K562 (cell line): ENCODE measurements at regions not wholly inside any gene's neighbourhood (a gene's known extent, or its start where the extent isn't known, plus 50 kb on each side); places are given as distances from the start of the nearest gene placed in this dataset.

Source experiments
- ATAC-seq: fragments of 200-7000 bp; cut with Tn5 transposase; 3 replicates; pipeline ENCODE4 v1.9.1; 2020; ENCODE audit warnings: moderate library complexity
- BruUV-seq: library from RNA; stranded (reverse); fragments of 400-500 nt; replicated peaks from 2 replicates; lab custom pipeline; 2021; lab: Mats Ljungman, UMichigan
- CTCF ChIA-PET: fragments of 300-600 bp; formaldehyde crosslinking; extraction: SDS; loops from one replicate; lab custom pipeline; 2021; ENCODE audit warnings: low intra/inter-chr PET ratio; lab: Yijun Ruan, JAX
- POLR2A ChIA-PET: fragments of 300-600, 350-650 bp; sonication (Branson Sonifier 250); formaldehyde crosslinking; extraction: SDS; loops from one replicate; lab custom pipeline; 2021; ENCODE audit warnings: antibody characterized with exemption, inconsistent platforms; lab: Yijun Ruan, JAX
- DNase-seq, 4 experiments: peaks; one replicate each; pipeline versions ENCODE4 v3.0.0 to v3.0.0-alpha.2; 2011 to 2018; ENCODE audit warnings: low spot score in 3 of 4, mixed read lengths in 3 of 4; ENCODE audit errors: extremely low read depth in 1 of 4
- FAIRE-seq: peaks from 2 replicates; lab custom pipeline; 2011; peaks lifted over from hg19 to GRCh38; lab: Jason Lieb, UNC
- H2AFZ ChIP-seq: 2 replicates; pipeline ENCODE4 v1.6.0; 2011; ENCODE audit warnings: low read depth, low read length, control low read depth, inconsistent platforms
- H3K27ac ChIP-seq: fragments of 200-600 bp; 3 replicates; pipeline ENCODE4 v1.8.0; 2011; ENCODE audit warnings: low read depth, mild to moderate bottlenecking, control low read depth, inconsistent platforms, low read length, moderate library complexity, mixed read lengths; ENCODE audit errors: extremely low read depth
- H3K27me3 ChIP-seq, 2 experiments: fragments of 300-600 bp in 1 of 2; 2 replicates in 1 of 2; 3 replicates in 1 of 2; pipeline versions ENCODE4 v1.6.0 to v1.8.0; 2011; ENCODE audit warnings: inconsistent platforms in 2 of 2, low read length in 2 of 2, mild to moderate bottlenecking in 1 of 2, mixed read lengths in 1 of 2, moderate library complexity in 1 of 2; ENCODE audit not compliant: control insufficient read depth in 2 of 2, insufficient read depth in 2 of 2
- H3K36me3 ChIP-seq: fragments of 300-600 bp; 3 replicates; pipeline ENCODE4 v1.8.0; 2011; ENCODE audit warnings: mild to moderate bottlenecking, low read length, inconsistent platforms; ENCODE audit not compliant: control insufficient read depth, insufficient read depth
- H3K4me1 ChIP-seq, 2 experiments: fragments of 200-600 bp in 1 of 2; replicated peaks in 1 of 2; 2 replicates in 1 of 2; 3 replicates in 1 of 2; pipeline versions ENCODE4 v1.5.1 to v1.8.0; 2011; ENCODE audit warnings: inconsistent platforms in 2 of 2, low read length in 2 of 2, mild to moderate bottlenecking in 1 of 2, mixed read lengths in 1 of 2, moderate library complexity in 1 of 2; ENCODE audit not compliant: control insufficient read depth in 2 of 2, insufficient read depth in 2 of 2
- H3K4me2 ChIP-seq: 2 replicates; pipeline ENCODE4 v1.6.1; 2011; ENCODE audit warnings: low read length, control low read depth, inconsistent platforms, mixed read lengths; ENCODE audit not compliant: insufficient read depth
- H3K4me3 ChIP-seq: fragments of 200-600 bp; sonication (generic), shearing (Covaris generic); 2 replicates; pipeline ENCODE4 v1.5.1; 2016; ENCODE audit warnings: control low read depth, inconsistent platforms
- H3K79me2 ChIP-seq: fragments of 200-600 bp; 3 replicates; pipeline ENCODE4 v1.8.0; 2011; ENCODE audit warnings: low read length, inconsistent platforms; ENCODE audit not compliant: control insufficient read depth, insufficient read depth
- H3K9ac ChIP-seq, 2 experiments: 2 replicates each; pipeline versions ENCODE4 v1.6.0 to v1.6.1; 2011; ENCODE audit warnings: low read depth in 2 of 2, low read length in 2 of 2, control low read depth in 1 of 2, inconsistent platforms in 1 of 2, mild to moderate bottlenecking in 1 of 2, mixed read lengths in 1 of 2; ENCODE audit not compliant: insufficient read depth in 1 of 2
- H3K9me1 ChIP-seq: one replicate; pipeline ENCODE4 v1.6.0; 2011; ENCODE audit warnings: inconsistent platforms, mild to moderate bottlenecking, low read length, moderate library complexity; ENCODE audit not compliant: control insufficient read depth, insufficient read depth
- H3K9me3 ChIP-seq: replicated peaks from 2 replicates; pipeline ENCODE4 v1.5.1; 2011; ENCODE audit warnings: low read depth, low read length, inconsistent platforms; ENCODE audit not compliant: control insufficient read depth, insufficient read depth
- H4K20me1 ChIP-seq: replicated peaks from 2 replicates; pipeline ENCODE4 v1.6.1; 2011; ENCODE audit warnings: low read length, inconsistent platforms, mixed read lengths; ENCODE audit not compliant: control insufficient read depth, insufficient read depth
- BDP1 ChIP-seq: IDR thresholded peaks from 3 replicates; pipeline ENCODE4 v1.6.1; 2011; ENCODE audit not compliant: insufficient read length, insufficient read depth
- BHLHE40 ChIP-seq: IDR thresholded peaks from 2 replicates; pipeline ENCODE4 v1.6.1; 2011; ENCODE audit warnings: low read length, improper control_type of control experiment
- CEBPB ChIP-seq: fragments of 450-650 bp; IDR thresholded peaks from 2 replicates; pipeline ENCODE4 v1.6.1; 2016; ENCODE audit warnings: missing genetic modification characterization, missing compliant biosample characterization
- CLOCK ChIP-seq: fragments of 250-450 bp; sonication (Bioruptor Pico); IDR thresholded peaks from 2 replicates; pipeline ENCODE4 v1.4.0; 2020; ENCODE audit warnings: mild to moderate bottlenecking, moderate library complexity, borderline replicate concordance
- DDX20 ChIP-seq: fragments of 450-650 bp; IDR thresholded peaks from 2 replicates; pipeline ENCODE4 v1.6.1; 2016; ENCODE audit warnings: missing genetic modification characterization, low read depth, mild to moderate bottlenecking, missing compliant biosample characterization, moderate library complexity
- FOXJ2 ChIP-seq: fragments of 200-800 bp; sonication (Bioruptor generic); IDR thresholded peaks from 2 replicates; pipeline ENCODE4 v1.6.1; 2016; ENCODE audit warnings: missing genetic modification characterization, missing compliant biosample characterization
- NCOA6 ChIP-seq: fragments of 450-650 bp; IDR thresholded peaks from 2 replicates; pipeline ENCODE4 v1.6.1; 2017; ENCODE audit warnings: mild to moderate bottlenecking
- NELFE ChIP-seq: IDR thresholded peaks from 2 replicates; pipeline ENCODE4 v1.6.1; 2011; ENCODE audit warnings: mild to moderate bottlenecking; ENCODE audit not compliant: insufficient read depth, insufficient read length
- PREB ChIP-seq: sonication (generic); formaldehyde crosslinking; IDR thresholded peaks from 2 replicates; pipeline ENCODE4 v1.8.1; 2023; ENCODE audit warnings: mild to moderate bottlenecking, missing genetic modification reagents
- SMARCB1 ChIP-seq: IDR thresholded peaks from 2 replicates; pipeline ENCODE4 v1.6.1; 2011; ENCODE audit warnings: improper control_type of control experiment, low read depth; ENCODE audit not compliant: insufficient read length
- ZNF174 ChIP-seq: fragments of 250-450 bp; sonication (Bioruptor Pico); IDR thresholded peaks from 2 replicates; pipeline ENCODE4 v1.4.0; 2020; ENCODE audit warnings: mild to moderate bottlenecking
- ZNF239 ChIP-seq: fragments of 250-450 bp; sonication (Bioruptor Pico); IDR thresholded peaks from 2 replicates; pipeline ENCODE4 v1.4.0; 2020; ENCODE audit warnings: mild to moderate bottlenecking
- in situ Hi-C: fragments of 300-500 bp; cut with MboI; formaldehyde crosslinking; loops from 4 replicates; pipeline ENCODE4 v1.15.0; 2018; ENCODE audit warnings: inconsistent platforms, mixed read lengths
- intact Hi-C: fragments of 100-400 bp; cut with micrococcal nuclease; formaldehyde crosslinking; loops from 2 replicates; pipeline ENCODE4 v1.14.2; 2022
- TF ChIP-seq, protein P1 (sequence below): sonication (generic); formaldehyde crosslinking; IDR thresholded peaks from 2 replicates; pipeline ENCODE4 v1.8.1; 2023; ENCODE audit warnings: missing genetic modification reagents, mild to moderate bottlenecking, borderline replicate concordance

- TF ChIP-seq DDX20 (tag), result no peak
- no peak for TF ChIP-seq FOXJ2 (tag)
These were observed 961.2 kb upstream of the SPRY2 start (continued) for GRCh38 chr13:81302125-81302524.

DNA sequence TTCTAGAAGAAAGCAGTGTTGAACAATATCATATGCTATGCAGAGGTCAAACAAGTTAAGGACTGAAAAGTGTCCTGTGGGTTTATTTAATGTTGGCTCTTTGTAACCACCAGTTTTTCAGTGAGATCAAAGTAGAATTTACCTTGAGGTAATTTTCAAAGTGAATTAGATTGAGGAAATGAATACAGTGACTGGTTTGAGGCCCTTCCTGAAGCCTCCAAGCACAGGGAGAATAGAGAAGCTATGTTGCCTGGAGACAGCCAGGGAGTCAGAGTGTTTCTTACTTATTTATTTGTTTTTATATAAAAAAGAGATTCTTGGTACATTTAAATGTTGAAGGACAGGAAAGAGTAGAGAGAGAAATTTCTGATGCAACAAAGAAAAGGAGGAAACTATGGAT, 954.3 kb upstream of the SPRY2 start:
- intact Hi-C loops, result no loop called here
- FAIRE-seq, result no peak

More for the DNA sequence above, 954.3 kb upstream of the SPRY2 start:
- TF ChIP-seq BHLHE40 (no peak), CLOCK (CRISPR knock-in tag) (no peak), BDP1 (no peak), ZNF174 (no peak), CEBPB (no peak), PREB (no peak), ZNF239 (CRISPR knock-in tag) (no peak), NCOA6 (no peak), SMARCB1 (no peak), NELFE (no peak)
- TF ChIP-seq, protein P1, sequence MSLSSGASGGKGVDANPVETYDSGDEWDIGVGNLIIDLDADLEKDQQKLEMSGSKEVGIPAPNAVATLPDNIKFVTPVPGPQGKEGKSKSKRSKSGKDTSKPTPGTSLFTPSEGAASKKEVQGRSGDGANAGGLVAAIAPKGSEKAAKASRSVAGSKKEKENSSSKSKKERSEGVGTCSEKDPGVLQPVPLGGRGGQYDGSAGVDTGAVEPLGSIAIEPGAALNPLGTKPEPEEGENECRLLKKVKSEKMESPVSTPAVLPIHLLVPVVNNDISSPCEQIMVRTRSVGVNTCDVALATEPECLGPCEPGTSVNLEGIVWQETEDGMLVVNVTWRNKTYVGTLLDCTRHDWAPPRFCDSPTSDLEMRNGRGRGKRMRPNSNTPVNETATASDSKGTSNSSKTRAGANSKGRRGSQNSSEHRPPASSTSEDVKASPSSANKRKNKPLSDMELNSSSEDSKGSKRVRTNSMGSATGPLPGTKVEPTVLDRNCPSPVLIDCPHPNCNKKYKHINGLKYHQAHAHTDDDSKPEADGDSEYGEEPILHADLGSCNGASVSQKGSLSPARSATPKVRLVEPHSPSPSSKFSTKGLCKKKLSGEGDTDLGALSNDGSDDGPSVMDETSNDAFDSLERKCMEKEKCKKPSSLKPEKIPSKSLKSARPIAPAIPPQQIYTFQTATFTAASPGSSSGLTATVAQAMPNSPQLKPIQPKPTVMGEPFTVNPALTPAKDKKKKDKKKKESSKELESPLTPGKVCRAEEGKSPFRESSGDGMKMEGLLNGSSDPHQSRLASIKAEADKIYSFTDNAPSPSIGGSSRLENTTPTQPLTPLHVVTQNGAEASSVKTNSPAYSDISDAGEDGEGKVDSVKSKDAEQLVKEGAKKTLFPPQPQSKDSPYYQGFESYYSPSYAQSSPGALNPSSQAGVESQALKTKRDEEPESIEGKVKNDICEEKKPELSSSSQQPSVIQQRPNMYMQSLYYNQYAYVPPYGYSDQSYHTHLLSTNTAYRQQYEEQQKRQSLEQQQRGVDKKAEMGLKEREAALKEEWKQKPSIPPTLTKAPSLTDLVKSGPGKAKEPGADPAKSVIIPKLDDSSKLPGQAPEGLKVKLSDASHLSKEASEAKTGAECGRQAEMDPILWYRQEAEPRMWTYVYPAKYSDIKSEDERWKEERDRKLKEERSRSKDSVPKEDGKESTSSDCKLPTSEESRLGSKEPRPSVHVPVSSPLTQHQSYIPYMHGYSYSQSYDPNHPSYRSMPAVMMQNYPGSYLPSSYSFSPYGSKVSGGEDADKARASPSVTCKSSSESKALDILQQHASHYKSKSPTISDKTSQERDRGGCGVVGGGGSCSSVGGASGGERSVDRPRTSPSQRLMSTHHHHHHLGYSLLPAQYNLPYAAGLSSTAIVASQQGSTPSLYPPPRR, result no peak
- H3K36me3 ChIP-seq, result no peaks in the 10 kb centered on the region
- in situ Hi-C loops, result no loop called here
- H3K27ac ChIP-seq, result no peak overlapping the region
- no peaks in the 10 kb centered on the region for H3K9me3 ChIP-seq
- no peaks in the 10 kb centered on the region for H3K9me1 ChIP-seq
- no TSS peak for BruUV-seq
- ChIA-PET CTCF (no interaction called here), POLR2A (no interaction called here)
- no peaks in the 10 kb centered on the region for H3K27me3 ChIP-seq
- no peak overlapping the region for H2AFZ ChIP-seq
- H3K4me1 ChIP-seq, result no peaks in the 10 kb centered on the region
- ATAC-seq (no peak), DNase-seq (no peak)
- no peak overlapping the region for H3K4me2 ChIP-seq
- H4K20me1 ChIP-seq, result no peaks in the 10 kb centered on the region
- H3K79me2 ChIP-seq, result no peaks in the 10 kb centered on the region
- no peak overlapping the region for H3K4me3 ChIP-seq
- no peak overlapping the region for H3K9ac ChIP-seq
